Panc1 (cell line): ENCODE measurements at regions not wholly inside any gene's neighbourhood (a gene's known extent, or its start where the extent isn't known, plus 50 kb on each side); places are given as distances from the start of the nearest gene placed in this dataset.

Source experiments
- ATAC-seq: fragments of 200-7000 bp; cut with Tn5 transposase; 2 replicates; pipeline ENCODE4 v1.9.1; 2020; ENCODE audit warnings: mild to moderate bottlenecking, moderate library complexity
- BruUV-seq: library from RNA; stranded (reverse); fragments of 400-500 nt; replicated peaks from 2 replicates; lab custom pipeline; 2021; lab: Mats Ljungman, UMichigan
- CTCF ChIA-PET: fragments of 300-600 bp; sonication (Branson Sonifier 250); formaldehyde crosslinking; loops from one replicate; lab custom pipeline; 2022; ENCODE audit warnings: antibody characterized with exemption; lab: Charles Lee
- POLR2A ChIA-PET: fragments of 300-600 bp; sonication (Branson Sonifier 250); formaldehyde crosslinking; loops from one replicate; lab custom pipeline; 2022; ENCODE audit warnings: antibody characterized with exemption; lab: Charles Lee
- DNase-seq: peaks from one replicate; pipeline ENCODE4 v3.0.0-alpha.2; 2010; ENCODE audit warnings: low read depth, low spot score
- H3K27ac ChIP-seq: 2 replicates; pipeline ENCODE4 v1.5.1; 2011; ENCODE audit warnings: mild to moderate bottlenecking, low read length, inconsistent platforms
- H3K27me3 ChIP-seq: fragments of 200-500 bp; sonication (Bioruptor generic); 2 replicates; pipeline ENCODE4 v1.6.0; 2014; ENCODE audit warnings: low read length, inconsistent platforms; ENCODE audit not compliant: control insufficient read depth, insufficient read depth
- H3K36me3 ChIP-seq: fragments of 200-500 bp; sonication (Bioruptor generic); 2 replicates; pipeline ENCODE4 v1.5.1; 2014; ENCODE audit warnings: inconsistent platforms, mild to moderate bottlenecking, low read length, moderate library complexity; ENCODE audit not compliant: control insufficient read depth, insufficient read depth
- H3K4me1 ChIP-seq: 2 replicates; pipeline ENCODE4 v1.5.1; 2011; ENCODE audit warnings: inconsistent platforms, mild to moderate bottlenecking, low read length, moderate library complexity; ENCODE audit not compliant: control insufficient read depth, insufficient read depth
- H3K4me3 ChIP-seq, 2 experiments: 2 replicates each; pipeline ENCODE4 v1.5.1; 2011 to 2012; ENCODE audit warnings: low read depth in 2 of 2, low read length in 2 of 2, mild to moderate bottlenecking in 2 of 2, inconsistent platforms in 1 of 2, moderate library complexity in 1 of 2
- H3K9me3 ChIP-seq: fragments of 200-500 bp; sonication (Bioruptor generic); 2 replicates; pipeline ENCODE4 v1.5.1; 2014; ENCODE audit warnings: low read depth, mild to moderate bottlenecking, inconsistent platforms, low read length, moderate library complexity; ENCODE audit not compliant: control insufficient read depth, insufficient read depth
- CTCF ChIP-seq: fragments of 450-650 bp; IDR thresholded peaks from 2 replicates; pipeline ENCODE4 v1.5.1; 2017; ENCODE audit warnings: mild to moderate bottlenecking
- POLR2AphosphoS5 ChIP-seq: IDR thresholded peaks from 2 replicates; pipeline ENCODE4 v1.6.1; 2012; ENCODE audit warnings: mild to moderate bottlenecking, low read depth, low read length, moderate library complexity
- REST ChIP-seq, 2 experiments: IDR thresholded peaks; 2 replicates each; pipeline ENCODE4 v1.6.1; 2011 to 2012; ENCODE audit warnings: low read depth in 2 of 2, control low read depth in 1 of 2, low read length in 1 of 2, mild to moderate bottlenecking in 1 of 2, moderate library complexity in 1 of 2; ENCODE audit not compliant: insufficient read depth in 1 of 2
- SIN3A ChIP-seq: IDR thresholded peaks from 2 replicates; pipeline ENCODE4 v1.6.1; 2012; ENCODE audit warnings: low read depth, mild to moderate bottlenecking, low read length, moderate library complexity, borderline replicate concordance; ENCODE audit not compliant: insufficient read depth
- TCF7L2 ChIP-seq: IDR thresholded peaks from 2 replicates; pipeline ENCODE4 v1.6.1; 2011; ENCODE audit warnings: mild to moderate bottlenecking, low read depth, low read length, inconsistent platforms
- in situ Hi-C: cut with HindIII; loops from 2 replicates; pipeline ENCODE4 v1.10.0; 2016; ENCODE audit warnings: low sequenced_read_pairs, low pct_unique_long_range_greater_than_20kb
- intact Hi-C: fragments of 100-400 bp; cut with micrococcal nuclease; formaldehyde crosslinking; loops from one replicate; pipeline ENCODE4 v1.10.0; 2022; ENCODE audit not compliant: unreplicated experiment

GRCh38 chr14:66312451-66312850 lies 173.7 kb upstream of the CCDC196 start:
- ATAC-seq = no peak
- no peaks in the 10 kb centered on the region for H3K4me1 ChIP-seq
- H3K36me3 ChIP-seq = no peaks in the 10 kb centered on the region
- CTCF ChIA-PET = no interaction called here
- H3K9me3 ChIP-seq = no peaks in the 10 kb centered on the region; the same call in 1 of the 2 replicates
- in situ Hi-C loops (no loop called here), intact Hi-C loops (no loop called here)
- H3K4me3 ChIP-seq = no peak overlapping the region
- no peak overlapping the region for H3K27ac ChIP-seq
- no peaks in the 10 kb centered on the region for H3K27me3 ChIP-seq
- TF ChIP-seq REST (IDR thresholded peaks at IDR 0.05; ENCODE audit: insufficient read depth in 1 of 2, low read depth in 2 of 2, low read length in 1 of 2) (no peak), SIN3A (no peak), CTCF (no peak)
- BruUV-seq = no TSS peak
- POLR2A ChIA-PET = no interaction called here
- no peak for DNase-seq

- Histone ChIP-seq H3K4me3 (no peak overlapping the region), H3K4me1 (no peaks in the 10 kb centered on the region), H3K27me3 (no peaks in the 10 kb centered on the region), H3K27ac (no peak overlapping the region), H3K36me3 (no peaks in the 10 kb centered on the region), H3K9me3 (no peaks in the 10 kb centered on the region; the same call in 1 of the 2 replicates)
- intact Hi-C loops = no loop called here
- CTCF ChIA-PET = no interaction called here
- BruUV-seq = no TSS peak
- POLR2A ChIA-PET = no interaction called here
- TF ChIP-seq SIN3A = no peak
- no peak for TF ChIP-seq TCF7L2
- no peak for TF ChIP-seq REST (IDR thresholded peaks at IDR 0.05; ENCODE audit: insufficient read depth in 1 of 2, low read depth in 2 of 2, low read length in 1 of 2)
- no peak for TF ChIP-seq CTCF
- no peak for TF ChIP-seq POLR2AphosphoS5
- in situ Hi-C loops = no loop called here
- DNase-seq (no peak), ATAC-seq (no peak)
These were observed 171.1 kb upstream of the CCDC196 start for GRCh38 chr14:66315098-66315497.
